Neural crest cell (in vitro differentiated cells): ENCODE measurements at regions not wholly inside any gene's neighbourhood (a gene's known extent, or its start where the extent isn't known, plus 50 kb on each side); places are given as distances from the start of the nearest gene placed in this dataset.

Source experiments
- DNase-seq: peaks from one replicate; pipeline ENCODE4 v3.0.0; 2021; ENCODE audit warnings: low read depth, mixed read lengths, low spot score
- H3K27ac Mint-ChIP-seq: one replicate; pipeline ENCODE4 v1.8.0; 2021; ENCODE audit warnings: mild to moderate bottlenecking, mixed read lengths; ENCODE audit not compliant: unreplicated experiment
- H3K27me3 Mint-ChIP-seq: 2 replicates; pipeline ENCODE4 v1.8.0; 2021; ENCODE audit warnings: low read depth, mild to moderate bottlenecking, mixed read lengths
- H3K36me3 Mint-ChIP-seq: 2 replicates; pipeline ENCODE4 v1.8.0; 2021; ENCODE audit warnings: low read depth, mild to moderate bottlenecking, mixed read lengths
- H3K4me1 Mint-ChIP-seq: 2 replicates; pipeline ENCODE4 v1.8.0; 2021; ENCODE audit warnings: mixed read lengths
- H3K4me3 Mint-ChIP-seq: one replicate; pipeline ENCODE4 v1.8.0; 2021; ENCODE audit warnings: mild to moderate bottlenecking, mixed read lengths
- H3K9me3 Mint-ChIP-seq: 2 replicates; pipeline ENCODE4 v1.8.0; 2021; ENCODE audit warnings: mixed read lengths
- TF ChIP-seq, protein P1 (sequence below): fragments of 200-600 bp; sonication (generic); conservative IDR thresholded peaks from 2 replicates; pipeline ENCODE4 v1.5.0; 2021; ENCODE audit warnings: antibody characterized with exemption, mild to moderate bottlenecking

DNA sequence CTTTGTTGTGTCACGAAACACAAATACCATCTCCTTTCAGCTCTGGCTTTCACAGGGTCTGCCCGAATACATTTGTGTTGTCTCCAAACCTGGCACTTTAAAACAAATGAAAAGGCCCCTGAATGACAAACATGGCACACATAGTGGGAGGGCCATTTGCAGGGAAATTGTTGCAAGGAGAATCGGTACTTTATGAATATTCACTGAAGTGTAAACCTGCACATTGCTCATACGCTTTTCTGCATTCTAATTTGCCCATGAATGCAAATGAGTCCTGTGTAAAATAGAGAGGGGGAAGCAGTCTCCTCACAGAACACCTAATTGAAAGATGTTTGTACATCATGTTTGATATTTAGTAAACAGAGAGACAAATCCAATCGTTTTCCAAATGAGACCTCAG, 82.7 kb upstream of the PCDH8 start:
- Mint-ChIP-seq H3K4me1 (peaks cover 58% of the 10 kb centered on the region), H3K27me3 (peaks cover 46% of the 10 kb centered on the region), H3K27ac (peak overlapping the region; percentile 73), H3K9me3 (peaks cover 6% of the 10 kb centered on the region), H3K36me3 (no peaks in the 10 kb centered on the region), H3K4me3 (peak overlapping the region; percentile 39)
- no peak for DNase-seq
- TF ChIP-seq, protein P1, sequence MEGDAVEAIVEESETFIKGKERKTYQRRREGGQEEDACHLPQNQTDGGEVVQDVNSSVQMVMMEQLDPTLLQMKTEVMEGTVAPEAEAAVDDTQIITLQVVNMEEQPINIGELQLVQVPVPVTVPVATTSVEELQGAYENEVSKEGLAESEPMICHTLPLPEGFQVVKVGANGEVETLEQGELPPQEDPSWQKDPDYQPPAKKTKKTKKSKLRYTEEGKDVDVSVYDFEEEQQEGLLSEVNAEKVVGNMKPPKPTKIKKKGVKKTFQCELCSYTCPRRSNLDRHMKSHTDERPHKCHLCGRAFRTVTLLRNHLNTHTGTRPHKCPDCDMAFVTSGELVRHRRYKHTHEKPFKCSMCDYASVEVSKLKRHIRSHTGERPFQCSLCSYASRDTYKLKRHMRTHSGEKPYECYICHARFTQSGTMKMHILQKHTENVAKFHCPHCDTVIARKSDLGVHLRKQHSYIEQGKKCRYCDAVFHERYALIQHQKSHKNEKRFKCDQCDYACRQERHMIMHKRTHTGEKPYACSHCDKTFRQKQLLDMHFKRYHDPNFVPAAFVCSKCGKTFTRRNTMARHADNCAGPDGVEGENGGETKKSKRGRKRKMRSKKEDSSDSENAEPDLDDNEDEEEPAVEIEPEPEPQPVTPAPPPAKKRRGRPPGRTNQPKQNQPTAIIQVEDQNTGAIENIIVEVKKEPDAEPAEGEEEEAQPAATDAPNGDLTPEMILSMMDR: no peak

DNA sequence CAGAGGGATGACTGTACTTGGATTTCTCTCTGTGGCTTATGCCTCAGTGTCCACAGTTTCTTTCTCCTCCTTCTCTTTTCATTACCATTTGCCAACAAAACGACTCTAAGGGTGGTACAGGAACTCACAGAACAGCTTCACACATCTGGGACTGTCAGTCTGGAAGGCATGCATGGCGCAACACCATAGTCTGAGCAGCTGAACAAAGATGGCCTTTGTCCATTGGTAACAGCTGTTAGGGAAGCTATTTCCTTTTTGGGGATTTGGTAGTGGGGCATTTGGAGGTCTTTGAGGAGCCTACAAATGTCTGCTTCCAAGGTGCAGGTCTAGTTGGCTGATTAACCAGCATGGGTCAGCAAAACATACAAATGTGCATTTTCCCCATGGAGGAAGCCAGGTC, 81.4 kb upstream of the PCDH8 start:
- no peak for DNase-seq
- peaks cover 6% of the 10 kb centered on the region for H3K9me3 Mint-ChIP-seq
- no peak overlapping the region for H3K27ac Mint-ChIP-seq
- H3K36me3 Mint-ChIP-seq: no peaks in the 10 kb centered on the region
- no peak overlapping the region for H3K4me3 Mint-ChIP-seq
- peaks cover 43% of the 10 kb centered on the region for H3K27me3 Mint-ChIP-seq
- H3K4me1 Mint-ChIP-seq: peaks cover 50% of the 10 kb centered on the region
- TF ChIP-seq, protein P1: no peak

DNA sequence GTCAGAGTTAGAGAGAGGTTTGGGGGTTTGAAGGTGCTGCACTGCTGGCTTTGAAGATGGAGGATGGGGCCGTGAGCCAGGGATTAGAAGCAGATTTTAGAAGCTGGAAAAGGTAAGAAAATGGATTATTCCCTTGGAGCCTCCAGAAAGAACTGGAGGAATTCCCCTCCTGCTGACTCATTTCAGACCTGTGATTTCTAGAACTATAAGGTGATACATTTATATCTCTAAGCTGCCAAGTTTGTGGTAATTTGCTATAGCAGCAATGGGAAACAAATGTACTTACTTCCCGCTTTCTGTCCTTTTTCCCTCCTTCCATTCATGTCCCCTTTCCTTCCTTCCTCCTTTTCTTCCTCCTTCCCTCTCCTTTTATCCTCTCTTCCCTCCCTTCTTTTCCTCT, 78.5 kb upstream of the PCDH8 start:
- TF ChIP-seq, protein P1: no peak
- DNase-seq: no peak
- Mint-ChIP-seq H3K27ac (no peak overlapping the region), H3K36me3 (no peaks in the 10 kb centered on the region), H3K27me3 (peaks cover 49% of the 10 kb centered on the region), H3K4me3 (no peak overlapping the region), H3K4me1 (peaks cover 34% of the 10 kb centered on the region), H3K9me3 (peaks cover 6% of the 10 kb centered on the region)

DNA sequence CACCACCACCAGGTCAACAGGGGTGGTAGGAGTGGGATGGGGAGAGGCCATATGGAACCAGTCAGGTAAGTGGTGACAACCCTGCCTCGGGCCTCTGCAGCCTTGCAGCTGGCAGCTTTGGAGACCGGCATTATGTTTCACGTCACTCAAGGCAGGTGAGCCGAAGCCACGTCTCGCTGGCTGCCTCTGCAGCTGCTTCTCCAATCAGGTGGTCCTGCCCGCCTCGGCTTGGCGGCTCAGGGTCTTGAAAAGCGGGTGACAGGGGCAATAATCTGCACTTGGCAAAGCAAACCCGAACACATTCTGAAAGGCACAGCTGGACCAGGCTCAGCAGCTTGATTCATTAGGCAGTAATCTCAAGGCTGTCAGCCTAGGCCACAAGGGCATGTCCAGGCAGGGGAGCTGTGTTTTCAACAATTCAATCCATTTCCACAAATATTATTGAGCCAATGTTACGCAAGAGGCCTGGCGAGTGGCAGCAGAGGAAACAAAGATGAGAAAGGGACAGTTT, 77.4 kb upstream of the PCDH8 start:
- Mint-ChIP-seq H3K4me1 (peaks cover 22% of the 10 kb centered on the region), H3K9me3 (peaks cover 6% of the 10 kb centered on the region), H3K27ac (no peak overlapping the region), H3K27me3 (peaks cover 52% of the 10 kb centered on the region), H3K4me3 (no peak overlapping the region), H3K36me3 (no peaks in the 10 kb centered on the region)
- TF ChIP-seq, protein P1: no peak
- no peak for DNase-seq

DNA sequence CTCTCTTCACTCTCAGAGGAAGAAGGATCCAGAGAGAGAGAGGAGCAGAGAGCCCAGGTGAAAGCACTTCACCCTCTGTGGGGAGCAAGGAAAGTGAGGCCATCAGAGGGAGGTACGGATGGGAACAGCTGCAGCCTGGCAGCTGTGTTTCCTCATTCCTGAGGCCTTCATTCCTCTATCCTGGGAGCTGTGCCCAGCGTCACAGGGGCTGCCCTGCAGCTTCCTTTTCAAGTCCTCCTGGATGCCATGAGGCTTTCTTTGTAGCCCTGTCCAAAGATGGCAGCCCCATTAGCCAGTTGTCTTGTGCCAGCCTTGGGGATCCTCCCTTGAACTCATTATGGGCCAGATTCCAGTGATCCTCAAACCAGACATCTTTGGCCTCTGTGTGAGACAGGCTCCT, 76.8 kb upstream of the PCDH8 start:
- no peaks in the 10 kb centered on the region for H3K36me3 Mint-ChIP-seq
- H3K4me1 Mint-ChIP-seq: peaks cover 16% of the 10 kb centered on the region
- TF ChIP-seq, protein P1: no peak
- no peak overlapping the region for H3K4me3 Mint-ChIP-seq
- no peak for DNase-seq
- H3K9me3 Mint-ChIP-seq: peaks cover 6% of the 10 kb centered on the region
- H3K27ac Mint-ChIP-seq: no peak overlapping the region
- H3K27me3 Mint-ChIP-seq: peaks cover 48% of the 10 kb centered on the region
